ENCODE measurements at regions not wholly inside any gene's neighbourhood (a gene's known extent, or its start where the extent isn't known, plus 50 kb on each side); places are given as distances from the start of the nearest gene placed in this dataset.

DNA sequence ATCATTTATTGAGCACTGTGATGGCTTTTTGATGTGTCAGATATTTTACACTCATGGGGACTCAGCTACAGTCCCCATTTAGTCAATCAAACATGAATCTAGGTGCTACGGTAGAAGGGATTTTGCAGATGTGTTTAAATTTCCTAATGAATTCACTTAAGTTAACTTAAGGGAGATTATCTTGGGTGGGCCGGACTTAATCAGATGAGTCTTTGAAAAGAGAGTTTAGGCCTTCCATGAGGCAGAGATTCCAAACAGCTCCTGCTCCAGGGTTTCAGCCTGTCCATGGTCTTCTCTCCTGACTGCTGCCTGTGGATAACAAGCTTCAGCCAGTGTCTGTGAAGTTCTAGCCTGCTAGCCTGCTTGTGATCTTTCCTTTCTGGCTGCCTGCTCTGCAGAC, 202.4 kb downstream of the IDS start:
- TF ChIP-seq, protein P1, sequence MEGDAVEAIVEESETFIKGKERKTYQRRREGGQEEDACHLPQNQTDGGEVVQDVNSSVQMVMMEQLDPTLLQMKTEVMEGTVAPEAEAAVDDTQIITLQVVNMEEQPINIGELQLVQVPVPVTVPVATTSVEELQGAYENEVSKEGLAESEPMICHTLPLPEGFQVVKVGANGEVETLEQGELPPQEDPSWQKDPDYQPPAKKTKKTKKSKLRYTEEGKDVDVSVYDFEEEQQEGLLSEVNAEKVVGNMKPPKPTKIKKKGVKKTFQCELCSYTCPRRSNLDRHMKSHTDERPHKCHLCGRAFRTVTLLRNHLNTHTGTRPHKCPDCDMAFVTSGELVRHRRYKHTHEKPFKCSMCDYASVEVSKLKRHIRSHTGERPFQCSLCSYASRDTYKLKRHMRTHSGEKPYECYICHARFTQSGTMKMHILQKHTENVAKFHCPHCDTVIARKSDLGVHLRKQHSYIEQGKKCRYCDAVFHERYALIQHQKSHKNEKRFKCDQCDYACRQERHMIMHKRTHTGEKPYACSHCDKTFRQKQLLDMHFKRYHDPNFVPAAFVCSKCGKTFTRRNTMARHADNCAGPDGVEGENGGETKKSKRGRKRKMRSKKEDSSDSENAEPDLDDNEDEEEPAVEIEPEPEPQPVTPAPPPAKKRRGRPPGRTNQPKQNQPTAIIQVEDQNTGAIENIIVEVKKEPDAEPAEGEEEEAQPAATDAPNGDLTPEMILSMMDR (IDR thresholded peaks at IDR 0.05) = no peak
- no peak for TF ChIP-seq POLR2A (IDR thresholded peaks at IDR 0.05)
